IMR-90 (cell line): ENCODE measurements at regions not wholly inside any gene's neighbourhood (a gene's known extent, or its start where the extent isn't known, plus 50 kb on each side); places are given as distances from the start of the nearest gene placed in this dataset.

Experiments
- ATAC-seq: fragments of 200-7000 bp; cut with Tn5 transposase; 2 replicates; pipeline ENCODE4 v1.9.1; 2020; ENCODE audit warnings: low read depth, mild to moderate bottlenecking, moderate library complexity
- BruUV-seq: library from RNA; stranded (reverse); fragments of 400-500 nt; replicated peaks from 2 replicates; lab custom pipeline; 2021; lab: Mats Ljungman, UMichigan
- CTCF ChIA-PET: fragments of 300-600 bp; formaldehyde crosslinking; extraction: SDS; loops from one replicate; lab custom pipeline; 2021; ENCODE audit warnings: antibody characterized with exemption; lab: Yijun Ruan, JAX
- POLR2A ChIA-PET: fragments of 300-600 bp; sonication (Branson Sonifier 250); formaldehyde crosslinking; loops from one replicate; lab custom pipeline; 2022; ENCODE audit warnings: antibody characterized with exemption; ENCODE audit not compliant: unreplicated experiment; lab: Charles Lee
- DNase-seq: peaks from one replicate; pipeline ENCODE4 v3.0.0; 2013
- H2AFZ ChIP-seq: replicated peaks from 2 replicates; pipeline ENCODE3; 2013; ENCODE audit warnings: low read length, mild to moderate bottlenecking; ENCODE audit not compliant: poor library complexity
- H2AK5ac ChIP-seq: 2 replicates; pipeline ENCODE4 v1.6.1; 2013; ENCODE audit warnings: low read depth, low read length, inconsistent platforms
- H2AK9ac ChIP-seq: replicated peaks from 2 replicates; pipeline ENCODE3; 2013; ENCODE audit warnings: mild to moderate bottlenecking, low read depth, low read length, moderate library complexity; ENCODE audit not compliant: poor library complexity
- H2BK120ac ChIP-seq: 2 replicates; pipeline ENCODE4 v1.6.1; 2013; ENCODE audit warnings: low read depth, low read length, inconsistent platforms
- H2BK15ac ChIP-seq: 3 replicates; pipeline ENCODE4 v1.6.1; 2013; ENCODE audit warnings: low read depth, low read length, inconsistent platforms
- H2BK20ac ChIP-seq: 2 replicates; pipeline ENCODE4 v1.6.1; 2013; ENCODE audit warnings: low read depth, mild to moderate bottlenecking, inconsistent platforms, low read length, moderate library complexity
- H2BK5ac ChIP-seq: 2 replicates; pipeline ENCODE4 v1.6.1; 2013; ENCODE audit warnings: mild to moderate bottlenecking, low read depth, low read length, inconsistent platforms; ENCODE audit not compliant: poor library complexity, severe bottlenecking
- H3K14ac ChIP-seq: replicated peaks from 2 replicates; pipeline ENCODE4 v1.6.1; 2013; ENCODE audit warnings: low read depth, low read length, inconsistent platforms
- H3K18ac ChIP-seq: 2 replicates; pipeline ENCODE4 v1.6.1; 2013; ENCODE audit warnings: low read depth, low read length, control low read depth
- H3K23ac ChIP-seq: 2 replicates; pipeline ENCODE4 v1.6.1; 2013; ENCODE audit warnings: low read depth, low read length, inconsistent platforms
- H3K27ac ChIP-seq: 2 replicates; pipeline ENCODE4 v1.5.1; 2013; ENCODE audit warnings: mild to moderate bottlenecking, control low read depth, low read length; ENCODE audit not compliant: insufficient read depth
- H3K27me3 ChIP-seq: 2 replicates; pipeline ENCODE4 v1.6.1; 2013; ENCODE audit warnings: low read length; ENCODE audit not compliant: control insufficient read depth, insufficient read depth
- H3K36me3 ChIP-seq: 2 replicates; pipeline ENCODE4 v1.6.1; 2013; ENCODE audit warnings: low read length, mixed read lengths; ENCODE audit not compliant: control insufficient read depth, insufficient read depth
- H3K4ac ChIP-seq: 2 replicates; pipeline ENCODE4 v1.6.1; 2013; ENCODE audit warnings: low read depth, low read length, inconsistent platforms
- H3K4me1 ChIP-seq: 2 replicates; pipeline ENCODE4 v1.6.1; 2013; ENCODE audit warnings: low read length, mixed read lengths; ENCODE audit not compliant: control insufficient read depth, insufficient read depth
- H3K4me2 ChIP-seq: 2 replicates; pipeline ENCODE4 v1.6.1; 2013; ENCODE audit warnings: low read depth, mild to moderate bottlenecking, control low read depth, low read length, moderate library complexity
- H3K4me3 ChIP-seq: 2 replicates; pipeline ENCODE4 v1.5.1; 2013; ENCODE audit warnings: low read depth, mild to moderate bottlenecking, control low read depth, low read length, moderate library complexity; ENCODE audit not compliant: insufficient read depth
- H3K56ac ChIP-seq: 2 replicates; pipeline ENCODE4 v1.6.1; 2013; ENCODE audit warnings: low read length, inconsistent platforms; ENCODE audit not compliant: insufficient read depth; ENCODE audit errors: extremely low read depth
- H3K79me1 ChIP-seq, 2 experiments: 2 replicates each; pipeline ENCODE4 v1.6.1; 2013; ENCODE audit warnings: low read length in 2 of 2, inconsistent platforms in 1 of 2, low read depth in 1 of 2
- H3K9ac ChIP-seq: 2 replicates; pipeline ENCODE4 v1.6.1; 2013; ENCODE audit warnings: low read depth, low read length, control low read depth
- H3K9me1 ChIP-seq: 2 replicates; pipeline ENCODE4 v1.6.1; 2013; ENCODE audit warnings: low read length, inconsistent platforms; ENCODE audit not compliant: insufficient read depth
- H3K9me3 ChIP-seq: 2 replicates; pipeline ENCODE4 v1.6.1; 2013; ENCODE audit warnings: low read length; ENCODE audit not compliant: control insufficient read depth, insufficient read depth
- H4K20me1 ChIP-seq: 2 replicates; pipeline ENCODE4 v1.6.1; 2013; ENCODE audit warnings: low read length, inconsistent platforms; ENCODE audit not compliant: insufficient read depth
- H4K5ac ChIP-seq: 2 replicates; pipeline ENCODE4 v1.6.1; 2013; ENCODE audit warnings: mild to moderate bottlenecking, low read depth, low read length, control low read depth
- H4K8ac ChIP-seq, 2 experiments: 2 replicates each; pipeline ENCODE4 v1.6.1; 2013; ENCODE audit warnings: low read depth in 2 of 2, low read length in 2 of 2, control low read depth in 1 of 2, inconsistent platforms in 1 of 2
- H4K91ac ChIP-seq: 2 replicates; pipeline ENCODE4 v1.6.1; 2013; ENCODE audit warnings: low read depth, low read length, inconsistent platforms; ENCODE audit not compliant: insufficient read depth
- CEBPB ChIP-seq: IDR thresholded peaks from 2 replicates; pipeline ENCODE4 v1.6.1; 2012; ENCODE audit warnings: low read depth, low read length, improper control_type of control experiment
- CHD1 ChIP-seq: IDR thresholded peaks from 2 replicates; pipeline ENCODE4 v1.6.1; 2012; ENCODE audit warnings: low read depth, low read length, improper control_type of control experiment
- MAZ ChIP-seq: IDR thresholded peaks from 2 replicates; pipeline ENCODE4 v1.6.1; 2012; ENCODE audit warnings: low read depth, mild to moderate bottlenecking, low read length, improper control_type of control experiment, moderate library complexity, borderline replicate concordance
- RAD21 ChIP-seq: IDR thresholded peaks from 2 replicates; pipeline ENCODE4 v1.6.1; 2012; ENCODE audit warnings: low read length, improper control_type of control experiment
- RFX5 ChIP-seq: IDR thresholded peaks from 2 replicates; pipeline ENCODE4 v1.8.0; 2012; ENCODE audit warnings: low read depth, mild to moderate bottlenecking, low read length, moderate library complexity
- dilution Hi-C: fragments of 300-500 bp; cut with HindIII; formaldehyde crosslinking; loops from one replicate; pipeline ENCODE4 v1.14.3; 2018; ENCODE audit warnings: low sequenced_read_pairs; ENCODE audit not compliant: unreplicated experiment
- in situ Hi-C: fragments of 300-500 bp; cut with MboI; formaldehyde crosslinking; loops from 3 replicates; pipeline ENCODE4 v1.14.3; 2019; ENCODE audit warnings: low sequenced_read_pairs, inconsistent platforms, mixed read lengths
- intact Hi-C: fragments of 100-400 bp; cut with micrococcal nuclease; formaldehyde crosslinking; loops from 2 replicates; pipeline ENCODE4 v1.10.0; 2022
- TF ChIP-seq, protein P1 (sequence below): fragments of 150-350 bp; IDR thresholded peaks from 2 replicates; pipeline ENCODE4 v1.6.1; 2016; ENCODE audit warnings: low read depth, mild to moderate bottlenecking, low read length, moderate library complexity, borderline replicate concordance

DNA sequence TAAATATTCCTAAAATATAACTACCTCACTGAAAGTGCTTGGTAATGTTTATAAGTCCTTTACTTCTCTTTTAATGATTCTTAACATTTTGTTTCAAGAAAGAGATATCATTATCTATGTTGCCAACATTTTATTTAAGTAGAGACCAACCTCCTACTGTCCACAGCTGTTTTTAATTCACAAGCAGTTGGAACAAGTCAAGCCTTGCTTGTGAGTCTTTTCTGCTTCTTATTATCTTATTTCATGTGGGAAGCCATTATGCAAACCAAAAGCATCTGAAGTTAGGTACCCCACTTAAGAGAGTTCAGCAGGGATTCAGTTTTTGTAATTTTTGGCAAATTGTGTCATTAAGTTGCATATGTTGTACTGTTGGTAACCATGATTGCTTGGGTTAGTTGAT, 1714.5 kb downstream of the GRIK2 start:
- CTCF ChIA-PET, result interaction anchor here (0.6 kb wide), 1 partner anchor 1198 kb away, joined by 3 read pairs; no protein-coding TSS in a partner anchor
- no peak overlapping the region for H3K56ac ChIP-seq
- no peak overlapping the region for H4K8ac ChIP-seq
- POLR2A ChIA-PET, result no interaction called here
- H3K4me1 ChIP-seq, result no peaks in the 10 kb centered on the region
- H2BK15ac ChIP-seq, result no peak overlapping the region
- TF ChIP-seq CEBPB (no peak), RFX5 (no peak), RAD21 (no peak), MAZ (no peak), CHD1 (no peak)
- TF ChIP-seq, protein P1, sequence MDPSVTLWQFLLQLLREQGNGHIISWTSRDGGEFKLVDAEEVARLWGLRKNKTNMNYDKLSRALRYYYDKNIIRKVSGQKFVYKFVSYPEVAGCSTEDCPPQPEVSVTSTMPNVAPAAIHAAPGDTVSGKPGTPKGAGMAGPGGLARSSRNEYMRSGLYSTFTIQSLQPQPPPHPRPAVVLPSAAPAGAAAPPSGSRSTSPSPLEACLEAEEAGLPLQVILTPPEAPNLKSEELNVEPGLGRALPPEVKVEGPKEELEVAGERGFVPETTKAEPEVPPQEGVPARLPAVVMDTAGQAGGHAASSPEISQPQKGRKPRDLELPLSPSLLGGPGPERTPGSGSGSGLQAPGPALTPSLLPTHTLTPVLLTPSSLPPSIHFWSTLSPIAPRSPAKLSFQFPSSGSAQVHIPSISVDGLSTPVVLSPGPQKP, result no peak
- no peak overlapping the region for H3K18ac ChIP-seq
- no peak overlapping the region for H4K5ac ChIP-seq
- intact Hi-C loops (no loop called here), in situ Hi-C loops (no loop called here), dilution Hi-C loops (no loop called here)
- no peak overlapping the region for H3K4ac ChIP-seq
- H3K79me1 ChIP-seq, result no peaks in the 10 kb centered on the region
- no peak overlapping the region for H2AK9ac ChIP-seq
- DNase-seq (no peak), ATAC-seq (no peak)
- no peaks in the 10 kb centered on the region for H3K9me1 ChIP-seq
- H3K27ac ChIP-seq, result no peak overlapping the region
- BruUV-seq, result no TSS peak
- H3K4me2 ChIP-seq, result no peak overlapping the region
- H3K36me3 ChIP-seq, result no peaks in the 10 kb centered on the region
- H3K14ac ChIP-seq, result no peak overlapping the region
- no peak overlapping the region for H2BK5ac ChIP-seq
- H2BK120ac ChIP-seq, result no peak overlapping the region
- H3K9me3 ChIP-seq, result peaks cover 2% of the 10 kb centered on the region; the same call in 1 of the 2 replicates
- H2AFZ ChIP-seq, result no peak overlapping the region
- no peaks in the 10 kb centered on the region for H3K27me3 ChIP-seq
- no peak overlapping the region for H4K91ac ChIP-seq
- H2AK5ac ChIP-seq, result no peak overlapping the region
- no peak overlapping the region for H3K9ac ChIP-seq
- no peaks in the 10 kb centered on the region for H4K20me1 ChIP-seq
- no peak overlapping the region for H3K23ac ChIP-seq
- H2BK20ac ChIP-seq, result no peak overlapping the region
- no peak overlapping the region for H3K4me3 ChIP-seq
